ENCODE measurements at regions not wholly inside any gene's neighbourhood (a gene's known extent, or its start where the extent isn't known, plus 50 kb on each side); places are given as distances from the start of the nearest gene placed in this dataset.

DNA sequence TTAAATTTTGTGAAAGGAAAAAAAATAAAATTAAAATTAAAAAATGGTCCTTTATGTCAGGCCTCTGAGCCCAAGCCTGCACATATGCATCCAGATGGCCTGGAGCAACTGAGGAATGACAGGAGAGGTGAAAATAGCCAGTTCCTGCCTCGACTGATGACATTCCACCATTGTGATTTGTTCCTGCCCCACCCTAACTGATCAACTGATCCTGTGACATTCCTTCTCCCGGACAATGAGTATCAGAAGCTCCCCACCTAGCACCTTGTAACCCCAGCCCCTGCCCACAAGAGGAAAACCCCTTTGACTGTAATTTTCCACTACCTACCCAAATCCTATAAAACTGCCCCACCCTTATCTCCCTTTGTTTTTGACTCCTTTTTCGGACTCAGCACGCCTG, 972.2 kb upstream of the GHITM start:
- peaks cover 0 to 3% (median 0%) of the 10 kb centered on the region in 9 donors for H3K27me3 ChIP-seq
- no peaks in the 10 kb centered on the region for H3K36me3 ChIP-seq
- H3K27ac ChIP-seq: no peak overlapping the region
- intact Hi-C loops (cut with DNase I): no loop called here
- H3K4me1 ChIP-seq: no peaks in the 10 kb centered on the region
- ATAC-seq: no peak
- no peak overlapping the region for H3K4me3 ChIP-seq
- peaks cover 0 to 19% (median 0%) of the 10 kb centered on the region in 12 donors for H3K9me3 ChIP-seq
- TF ChIP-seq POLR2A (IDR thresholded peaks at IDR 0.05): no peak
- TF ChIP-seq, protein P1, sequence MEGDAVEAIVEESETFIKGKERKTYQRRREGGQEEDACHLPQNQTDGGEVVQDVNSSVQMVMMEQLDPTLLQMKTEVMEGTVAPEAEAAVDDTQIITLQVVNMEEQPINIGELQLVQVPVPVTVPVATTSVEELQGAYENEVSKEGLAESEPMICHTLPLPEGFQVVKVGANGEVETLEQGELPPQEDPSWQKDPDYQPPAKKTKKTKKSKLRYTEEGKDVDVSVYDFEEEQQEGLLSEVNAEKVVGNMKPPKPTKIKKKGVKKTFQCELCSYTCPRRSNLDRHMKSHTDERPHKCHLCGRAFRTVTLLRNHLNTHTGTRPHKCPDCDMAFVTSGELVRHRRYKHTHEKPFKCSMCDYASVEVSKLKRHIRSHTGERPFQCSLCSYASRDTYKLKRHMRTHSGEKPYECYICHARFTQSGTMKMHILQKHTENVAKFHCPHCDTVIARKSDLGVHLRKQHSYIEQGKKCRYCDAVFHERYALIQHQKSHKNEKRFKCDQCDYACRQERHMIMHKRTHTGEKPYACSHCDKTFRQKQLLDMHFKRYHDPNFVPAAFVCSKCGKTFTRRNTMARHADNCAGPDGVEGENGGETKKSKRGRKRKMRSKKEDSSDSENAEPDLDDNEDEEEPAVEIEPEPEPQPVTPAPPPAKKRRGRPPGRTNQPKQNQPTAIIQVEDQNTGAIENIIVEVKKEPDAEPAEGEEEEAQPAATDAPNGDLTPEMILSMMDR (IDR thresholded peaks at IDR 0.05): no peak
- WGBS, 4 donors: 48 to 70% (median 59%) methylated on average over 4 of the region's 4 CpGs
- DNase-seq: no peak

GRCh38 chr10:83176901-83177300, 962.4 kb upstream of the GHITM start:
- H3K27ac ChIP-seq: no peak overlapping the region
- intact Hi-C loops (cut with DNase I): no loop called here
- DNase-seq (no peak), ATAC-seq (no peak)
- H3K27me3 ChIP-seq: no peaks in the 10 kb centered on the region
- no peaks in the 10 kb centered on the region for H3K4me1 ChIP-seq
- no peaks in the 10 kb centered on the region for H3K36me3 ChIP-seq
- TF ChIP-seq, protein P1 (IDR thresholded peaks at IDR 0.05): no peak
- TF ChIP-seq POLR2A (IDR thresholded peaks at IDR 0.05): no peak
- peaks cover 0 to 12% (median 0%) of the 10 kb centered on the region in 12 donors for H3K9me3 ChIP-seq
- WGBS, 4 donors: 83 to 92% (median 90%) methylated on average over 2 of the region's 2 CpGs
- H3K4me3 ChIP-seq: no peak overlapping the region

DNA sequence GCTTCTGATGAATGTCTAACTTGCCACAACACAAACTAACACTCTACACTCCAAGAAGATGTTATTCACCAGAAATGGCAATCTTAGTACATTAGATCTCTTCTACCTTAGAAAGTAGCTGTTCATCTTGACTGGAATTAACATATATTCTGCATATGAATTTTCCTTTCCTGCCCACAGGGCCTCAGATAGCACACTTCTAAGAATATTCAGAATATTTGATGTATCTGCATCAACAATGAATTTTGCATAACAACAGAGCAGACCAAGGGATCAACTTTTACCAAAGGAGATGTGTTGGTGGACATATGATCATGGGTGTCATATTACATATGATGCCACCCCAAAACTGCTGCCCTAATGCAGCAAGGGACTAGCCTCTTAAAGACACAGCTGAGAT, 960.8 kb upstream of the GHITM start:
- intact Hi-C loops (cut with DNase I): no loop called here
- DNase-seq: no peak
- H3K4me3 ChIP-seq: no peak overlapping the region
- TF ChIP-seq POLR2A (IDR thresholded peaks at IDR 0.05): no peak
- TF ChIP-seq, protein P1 (IDR thresholded peaks at IDR 0.05): no peak
- H3K27me3 ChIP-seq: no peaks in the 10 kb centered on the region
- ATAC-seq: no peak
- H3K4me1 ChIP-seq: no peaks in the 10 kb centered on the region
- peaks cover 0 to 5% (median 0%) of the 10 kb centered on the region in 12 donors for H3K9me3 ChIP-seq
- H3K36me3 ChIP-seq: no peaks in the 10 kb centered on the region
- H3K27ac ChIP-seq: no peak overlapping the region

DNA sequence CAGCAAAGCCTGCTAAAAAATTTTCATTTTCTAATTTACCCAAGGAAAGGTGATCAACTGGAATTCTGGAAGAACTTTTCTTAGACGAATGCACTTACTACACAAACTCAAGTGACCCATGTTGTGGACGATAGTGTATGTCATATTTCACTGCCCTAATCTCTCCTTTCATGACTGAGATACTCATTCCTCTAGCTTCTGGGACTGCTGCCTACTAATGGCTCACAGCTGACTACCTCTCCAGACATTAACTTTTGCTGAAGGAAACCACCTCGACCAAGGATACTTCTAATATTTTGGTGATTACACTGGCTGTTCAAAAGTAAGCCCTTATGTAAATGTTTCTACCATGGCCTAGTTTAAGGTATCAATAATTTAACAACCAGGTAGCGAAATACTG, 959.9 kb upstream of the GHITM start:
- no peak overlapping the region for H3K27ac ChIP-seq
- intact Hi-C loops (cut with DNase I): no loop called here
- no peaks in the 10 kb centered on the region for H3K27me3 ChIP-seq
- H3K9me3 ChIP-seq: no peaks in the 10 kb centered on the region
- 70 to 89% (median 80%) methylated on average over 4 of the region's 4 CpGs for WGBS, 4 donors
- no peak overlapping the region for H3K4me3 ChIP-seq
- ATAC-seq: no peak
- no peaks in the 10 kb centered on the region for H3K36me3 ChIP-seq
- H3K4me1 ChIP-seq: no peaks in the 10 kb centered on the region
- TF ChIP-seq POLR2A (IDR thresholded peaks at IDR 0.05): no peak
- TF ChIP-seq, protein P1 (IDR thresholded peaks at IDR 0.05): no peak
- no peak for DNase-seq

All from heart left ventricle (tissue), 16 donors.